Breast epithelium (tissue), 3 donors: ENCODE measurements at regions not wholly inside any gene's neighbourhood (a gene's known extent, or its start where the extent isn't known, plus 50 kb on each side); places are given as distances from the start of the nearest gene placed in this dataset.

Experiments used
- POLR2A ChIP-seq: fragments of 450-650 bp; IDR thresholded peaks from one replicate; pipeline ENCODE4 v1.6.1; 2016; ENCODE audit warnings: antibody characterized with exemption, mild to moderate bottlenecking, moderate library complexity
- POLR2AphosphoS5 ChIP-seq, 3 donors: sonication (generic); formaldehyde crosslinking; IDR thresholded peaks; one replicate each; pipeline ENCODE4 v1.6.1; 2017; ENCODE audit warnings: antibody characterized with exemption in 3 of 3
- TF ChIP-seq, protein P1 (sequence below), 3 donors: fragments of 450-650 bp; IDR thresholded peaks; one replicate each; pipeline ENCODE4 v1.5.1; 2016 to 2017; ENCODE audit warnings: antibody characterized with exemption in 3 of 3, mild to moderate bottlenecking in 3 of 3, moderate library complexity in 3 of 3

GRCh38 chr7:123314886-123315285 lies 115.1 kb upstream of the SLC13A1 start:
- TF ChIP-seq, protein P1, sequence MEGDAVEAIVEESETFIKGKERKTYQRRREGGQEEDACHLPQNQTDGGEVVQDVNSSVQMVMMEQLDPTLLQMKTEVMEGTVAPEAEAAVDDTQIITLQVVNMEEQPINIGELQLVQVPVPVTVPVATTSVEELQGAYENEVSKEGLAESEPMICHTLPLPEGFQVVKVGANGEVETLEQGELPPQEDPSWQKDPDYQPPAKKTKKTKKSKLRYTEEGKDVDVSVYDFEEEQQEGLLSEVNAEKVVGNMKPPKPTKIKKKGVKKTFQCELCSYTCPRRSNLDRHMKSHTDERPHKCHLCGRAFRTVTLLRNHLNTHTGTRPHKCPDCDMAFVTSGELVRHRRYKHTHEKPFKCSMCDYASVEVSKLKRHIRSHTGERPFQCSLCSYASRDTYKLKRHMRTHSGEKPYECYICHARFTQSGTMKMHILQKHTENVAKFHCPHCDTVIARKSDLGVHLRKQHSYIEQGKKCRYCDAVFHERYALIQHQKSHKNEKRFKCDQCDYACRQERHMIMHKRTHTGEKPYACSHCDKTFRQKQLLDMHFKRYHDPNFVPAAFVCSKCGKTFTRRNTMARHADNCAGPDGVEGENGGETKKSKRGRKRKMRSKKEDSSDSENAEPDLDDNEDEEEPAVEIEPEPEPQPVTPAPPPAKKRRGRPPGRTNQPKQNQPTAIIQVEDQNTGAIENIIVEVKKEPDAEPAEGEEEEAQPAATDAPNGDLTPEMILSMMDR (IDR thresholded peaks at IDR 0.05): no peak
- TF ChIP-seq POLR2AphosphoS5 (IDR thresholded peaks at IDR 0.05): no peak
- TF ChIP-seq POLR2A: no peak
